ENCODE measurements at regions not wholly inside any gene's neighbourhood (a gene's known extent, or its start where the extent isn't known, plus 50 kb on each side); places are given as distances from the start of the nearest gene placed in this dataset.

DNA sequence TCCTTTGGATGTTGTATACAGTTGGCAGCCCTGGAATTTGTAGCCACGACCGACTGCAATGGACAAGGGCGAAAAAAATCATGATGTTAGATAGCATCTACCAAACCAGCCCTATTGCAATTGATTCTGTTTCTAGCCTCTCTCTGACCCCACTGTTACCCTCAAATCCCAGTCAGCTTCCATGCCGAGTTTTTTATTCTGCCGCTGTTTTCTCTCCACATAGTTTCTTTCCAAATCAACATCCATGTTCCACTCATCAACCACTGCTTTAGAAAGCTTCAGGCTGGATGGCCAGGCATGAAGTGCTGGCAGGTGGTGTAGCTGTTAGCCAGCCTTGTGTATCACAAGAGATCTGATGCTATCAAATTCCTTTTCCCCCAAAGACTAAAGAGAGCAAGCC, 272.8 kb downstream of the FIGN start:
- Histone ChIP-seq H3K4me3 (ENCODE audit: insufficient read length, low read depth) (no peak overlapping the region), H3K4me1 (ENCODE audit: insufficient read depth, insufficient read length) (no peaks in the 10 kb centered on the region), H3K9me3 (ENCODE audit: insufficient read depth, low read length) (no peaks in the 10 kb centered on the region), H3K27me3 (ENCODE audit: insufficient read depth, insufficient read length) (no peaks in the 10 kb centered on the region), H3K9ac (ENCODE audit: insufficient read length, low read depth) (no peak overlapping the region), H3K36me3 (ENCODE audit: insufficient read depth, insufficient read length, low read length) (no peaks in the 10 kb centered on the region)
- no peak for DNase-seq (ENCODE audit: low read depth, low spot score)
- TF ChIP-seq YY1 (IDR thresholded peaks at IDR 0.05; ENCODE audit: insufficient read depth, insufficient read length), result no peak
- no peak for TF ChIP-seq SUZ12 (IDR thresholded peaks at IDR 0.05; ENCODE audit: extremely low read depth, insufficient read depth, insufficient read length)
- TF ChIP-seq ZNF274 (IDR thresholded peaks at IDR 0.05; ENCODE audit: low read depth, low read length), result no peak

DNA sequence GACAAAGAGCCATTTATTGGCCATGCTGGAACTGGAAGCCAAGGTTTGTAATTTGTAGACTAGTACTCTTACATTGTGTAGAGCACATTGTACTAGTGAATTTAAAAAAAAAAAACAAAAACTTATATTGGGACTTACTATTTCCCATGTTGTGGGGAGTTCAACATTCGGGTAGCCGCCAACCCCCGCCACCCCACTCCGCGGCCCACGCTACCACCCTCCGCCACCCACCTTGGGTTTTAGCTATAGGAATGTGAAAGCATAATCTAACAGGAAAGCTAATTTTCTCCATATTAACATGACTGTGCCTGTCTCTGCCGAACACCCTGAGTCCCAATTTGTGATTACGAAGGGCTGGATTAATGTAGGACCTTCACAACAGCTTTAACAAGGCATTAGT, 275.8 kb downstream of the FIGN start:
- no peaks in the 10 kb centered on the region for H3K4me1 ChIP-seq (ENCODE audit: insufficient read depth, insufficient read length)
- no peak for DNase-seq (ENCODE audit: low read depth, low spot score)
- TF ChIP-seq SUZ12 (IDR thresholded peaks at IDR 0.05; ENCODE audit: extremely low read depth, insufficient read depth, insufficient read length), result no peak
- TF ChIP-seq YY1 (IDR thresholded peaks at IDR 0.05; ENCODE audit: insufficient read depth, insufficient read length), result no peak
- no peak for TF ChIP-seq ZNF274 (IDR thresholded peaks at IDR 0.05; ENCODE audit: low read depth, low read length)
- H3K4me3 ChIP-seq (ENCODE audit: insufficient read length, low read depth), result no peak overlapping the region
- H3K9ac ChIP-seq (ENCODE audit: insufficient read length, low read depth), result no peak overlapping the region
- H3K36me3 ChIP-seq (ENCODE audit: insufficient read depth, insufficient read length, low read length), result no peaks in the 10 kb centered on the region
- no peaks in the 10 kb centered on the region for H3K9me3 ChIP-seq (ENCODE audit: insufficient read depth, low read length)
- H3K27me3 ChIP-seq (ENCODE audit: insufficient read depth, insufficient read length), result no peaks in the 10 kb centered on the region

DNA sequence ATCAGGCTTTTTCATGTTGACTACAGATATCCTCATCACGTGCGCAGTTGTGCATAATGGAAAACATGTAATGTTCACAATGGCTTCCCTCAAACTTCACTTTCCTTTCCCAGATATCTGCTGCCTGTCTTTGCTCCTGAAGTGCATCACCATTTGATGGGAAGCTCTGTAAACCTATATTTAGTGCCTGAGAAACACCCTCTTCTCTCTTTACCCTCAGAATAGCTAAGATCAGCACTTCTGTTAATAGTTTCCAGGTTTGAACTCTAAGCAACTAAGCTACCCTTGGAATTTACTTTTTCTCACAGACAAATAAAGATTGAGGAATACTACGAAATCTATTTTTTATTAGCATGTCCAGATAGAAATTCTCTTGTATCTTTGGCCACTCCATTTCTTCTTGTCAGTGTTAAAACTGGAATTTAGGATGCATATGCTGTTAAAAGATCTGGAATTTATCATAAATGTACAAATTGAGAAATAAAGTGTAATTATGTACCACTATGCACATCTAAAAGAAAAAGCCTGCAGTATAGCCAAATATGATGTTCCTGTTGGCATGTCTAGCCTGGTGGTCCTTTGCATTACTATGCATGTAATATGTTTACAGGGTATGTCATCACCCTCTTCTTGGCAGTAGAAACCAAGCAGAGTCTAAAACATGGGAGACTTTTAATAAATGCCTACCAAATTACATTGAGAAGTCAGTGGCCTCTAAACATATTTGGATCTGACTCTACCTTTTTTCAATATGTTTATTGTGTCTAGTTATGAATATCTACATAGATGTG, 278.7 kb downstream of the FIGN start:
- Histone ChIP-seq H3K9ac (ENCODE audit: insufficient read length, low read depth) (no peak overlapping the region), H3K4me3 (ENCODE audit: insufficient read length, low read depth) (no peak overlapping the region), H3K4me1 (ENCODE audit: insufficient read depth, insufficient read length) (no peaks in the 10 kb centered on the region), H3K27me3 (ENCODE audit: insufficient read depth, insufficient read length) (no peaks in the 10 kb centered on the region), H3K9me3 (ENCODE audit: insufficient read depth, low read length) (no peaks in the 10 kb centered on the region), H3K36me3 (ENCODE audit: insufficient read depth, insufficient read length, low read length) (no peaks in the 10 kb centered on the region)
- TF ChIP-seq ZNF274 (IDR thresholded peaks at IDR 0.05; ENCODE audit: low read depth, low read length) (no peak), YY1 (IDR thresholded peaks at IDR 0.05; ENCODE audit: insufficient read depth, insufficient read length) (no peak), SUZ12 (IDR thresholded peaks at IDR 0.05; ENCODE audit: extremely low read depth, insufficient read depth, insufficient read length) (no peak)
- no peak for DNase-seq (ENCODE audit: low read depth, low spot score)

DNA sequence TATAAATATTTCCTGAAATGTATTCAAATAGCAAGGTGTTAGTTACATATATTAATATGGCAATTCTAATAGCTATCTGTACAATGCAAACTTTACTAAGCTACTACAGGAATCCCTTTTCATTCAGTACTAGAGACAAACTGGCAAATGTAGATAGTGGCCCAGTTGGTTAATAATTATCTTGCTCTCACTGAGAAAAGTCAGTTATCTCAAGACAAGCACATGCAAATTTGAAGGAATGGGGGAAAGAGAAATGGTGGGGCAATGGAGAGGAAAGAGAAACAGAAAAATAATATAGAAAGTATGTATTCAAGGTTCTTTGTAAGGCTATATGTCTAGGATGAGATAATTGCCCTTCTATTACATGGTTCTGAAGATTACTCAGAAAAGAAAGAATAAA, 280.0 kb downstream of the FIGN start:
- H3K9me3 ChIP-seq (ENCODE audit: insufficient read depth, low read length), result no peaks in the 10 kb centered on the region
- no peak for TF ChIP-seq SUZ12 (IDR thresholded peaks at IDR 0.05; ENCODE audit: extremely low read depth, insufficient read depth, insufficient read length)
- no peak for TF ChIP-seq YY1 (IDR thresholded peaks at IDR 0.05; ENCODE audit: insufficient read depth, insufficient read length)
- no peak for TF ChIP-seq ZNF274 (IDR thresholded peaks at IDR 0.05; ENCODE audit: low read depth, low read length)
- H3K4me1 ChIP-seq (ENCODE audit: insufficient read depth, insufficient read length), result no peaks in the 10 kb centered on the region

DNA sequence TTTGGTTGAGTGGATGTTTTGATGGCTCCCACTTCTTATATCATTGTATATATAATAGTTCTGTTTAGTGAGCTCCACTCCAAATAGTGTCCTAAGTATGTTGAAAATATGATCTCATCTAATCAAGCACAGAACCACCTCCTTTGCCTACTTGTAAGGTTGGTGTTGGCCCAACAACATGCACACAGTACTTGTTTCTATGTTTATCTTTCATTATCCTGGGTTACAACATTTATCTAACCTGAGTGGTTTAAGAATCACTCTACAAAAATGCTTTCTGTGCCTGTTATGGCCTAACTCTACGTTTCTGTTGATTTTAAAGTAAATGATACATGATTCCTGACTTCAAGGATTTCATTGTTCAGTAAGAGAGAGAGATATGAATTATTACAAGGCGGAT, 281.9 kb downstream of the FIGN start:
- peaks cover 6% of the 10 kb centered on the region; the same call in 1 of the 2 replicates for H3K9me3 ChIP-seq (ENCODE audit: insufficient read depth, low read length)
- no peak overlapping the region for H3K4me3 ChIP-seq (ENCODE audit: insufficient read length, low read depth)
- H3K4me1 ChIP-seq (ENCODE audit: insufficient read depth, insufficient read length), result no peaks in the 10 kb centered on the region
- no peaks in the 10 kb centered on the region for H3K36me3 ChIP-seq (ENCODE audit: insufficient read depth, insufficient read length, low read length)
- no peak for DNase-seq (ENCODE audit: low read depth, low spot score)
- H3K9ac ChIP-seq (ENCODE audit: insufficient read length, low read depth), result no peak overlapping the region
- TF ChIP-seq ZNF274 (IDR thresholded peaks at IDR 0.05; ENCODE audit: low read depth, low read length) (no peak), YY1 (IDR thresholded peaks at IDR 0.05; ENCODE audit: insufficient read depth, insufficient read length) (no peak), SUZ12 (IDR thresholded peaks at IDR 0.05; ENCODE audit: extremely low read depth, insufficient read depth, insufficient read length) (no peak)
- H3K27me3 ChIP-seq (ENCODE audit: insufficient read depth, insufficient read length), result no peaks in the 10 kb centered on the region

More for the DNA sequence above, 280.0 kb downstream of the FIGN start:
- H3K27me3 ChIP-seq (ENCODE audit: insufficient read depth, insufficient read length), result no peaks in the 10 kb centered on the region
- no peaks in the 10 kb centered on the region for H3K36me3 ChIP-seq (ENCODE audit: insufficient read depth, insufficient read length, low read length)
- no peak overlapping the region for H3K9ac ChIP-seq (ENCODE audit: insufficient read length, low read depth)
- H3K4me3 ChIP-seq (ENCODE audit: insufficient read length, low read depth), result no peak overlapping the region
- DNase-seq (ENCODE audit: low read depth, low spot score), result no peak

DNA sequence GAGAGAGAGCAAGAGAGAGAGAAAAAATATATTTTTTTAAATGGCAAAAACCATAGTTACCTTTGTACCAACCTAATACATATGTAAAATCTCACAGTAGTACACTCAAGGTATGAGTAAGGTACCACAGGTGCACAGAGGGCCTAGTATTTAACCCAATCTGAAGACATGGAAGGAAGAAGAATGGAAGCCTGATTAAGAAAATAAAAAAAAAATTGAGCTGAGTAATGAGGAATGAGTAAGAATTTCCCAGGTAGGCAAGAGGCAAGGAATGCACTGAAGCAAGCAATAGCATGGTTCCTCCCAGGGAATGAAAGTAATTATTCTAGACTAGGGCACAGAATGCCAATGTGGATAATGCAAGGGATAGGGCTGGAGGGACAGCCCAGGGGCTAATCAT, 294.2 kb downstream of the FIGN start:
- Histone ChIP-seq H3K4me1 (ENCODE audit: insufficient read depth, insufficient read length) (no peaks in the 10 kb centered on the region), H3K36me3 (ENCODE audit: insufficient read depth, insufficient read length, low read length) (no peaks in the 10 kb centered on the region), H3K9ac (ENCODE audit: insufficient read length, low read depth) (no peak overlapping the region), H3K9me3 (ENCODE audit: insufficient read depth, low read length) (no peaks in the 10 kb centered on the region), H3K4me3 (ENCODE audit: insufficient read length, low read depth) (no peak overlapping the region), H3K27me3 (ENCODE audit: insufficient read depth, insufficient read length) (no peaks in the 10 kb centered on the region)
- TF ChIP-seq SUZ12 (IDR thresholded peaks at IDR 0.05; ENCODE audit: extremely low read depth, insufficient read depth, insufficient read length), result no peak
- no peak for TF ChIP-seq ZNF274 (IDR thresholded peaks at IDR 0.05; ENCODE audit: low read depth, low read length)
- TF ChIP-seq YY1 (IDR thresholded peaks at IDR 0.05; ENCODE audit: insufficient read depth, insufficient read length), result no peak
- DNase-seq (ENCODE audit: low read depth, low spot score), result no peak

DNA sequence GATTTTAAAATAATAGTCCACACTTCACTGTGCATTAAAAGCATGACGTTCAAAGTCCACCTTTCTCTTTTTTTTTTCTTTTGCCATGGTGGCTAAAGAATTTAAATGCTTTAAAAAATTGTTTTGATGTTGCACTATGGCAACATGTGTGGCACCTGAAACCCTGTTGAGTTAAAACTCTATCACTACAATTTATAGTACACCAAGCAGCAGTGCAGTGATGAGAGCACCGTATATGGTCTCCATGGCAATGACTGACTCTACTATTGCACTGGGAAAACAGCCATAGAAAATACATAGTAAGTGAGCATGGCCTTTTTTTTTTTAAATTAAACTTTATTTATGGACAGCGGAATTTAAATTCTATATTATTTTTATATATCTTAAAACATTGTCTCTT, 298.8 kb downstream of the FIGN start:
- TF ChIP-seq YY1 (IDR thresholded peaks at IDR 0.05; ENCODE audit: insufficient read depth, insufficient read length), result no peak
- no peak for TF ChIP-seq SUZ12 (IDR thresholded peaks at IDR 0.05; ENCODE audit: extremely low read depth, insufficient read depth, insufficient read length)
- TF ChIP-seq ZNF274 (IDR thresholded peaks at IDR 0.05; ENCODE audit: low read depth, low read length), result no peak

More for the DNA sequence above, 298.8 kb downstream of the FIGN start:
- no peak overlapping the region for H3K9ac ChIP-seq (ENCODE audit: insufficient read length, low read depth)
- no peaks in the 10 kb centered on the region for H3K36me3 ChIP-seq (ENCODE audit: insufficient read depth, insufficient read length, low read length)
- H3K27me3 ChIP-seq (ENCODE audit: insufficient read depth, insufficient read length), result no peaks in the 10 kb centered on the region
- no peak overlapping the region for H3K4me3 ChIP-seq (ENCODE audit: insufficient read length, low read depth)
- no peaks in the 10 kb centered on the region for H3K9me3 ChIP-seq (ENCODE audit: insufficient read depth, low read length)
- DNase-seq (ENCODE audit: low read depth, low spot score), result no peak
- no peaks in the 10 kb centered on the region for H3K4me1 ChIP-seq (ENCODE audit: insufficient read depth, insufficient read length)
